ENCODE measurements at regions not wholly inside any gene's neighbourhood (a gene's known extent, or its start where the extent isn't known, plus 50 kb on each side); places are given as distances from the start of the nearest gene placed in this dataset.

DNA sequence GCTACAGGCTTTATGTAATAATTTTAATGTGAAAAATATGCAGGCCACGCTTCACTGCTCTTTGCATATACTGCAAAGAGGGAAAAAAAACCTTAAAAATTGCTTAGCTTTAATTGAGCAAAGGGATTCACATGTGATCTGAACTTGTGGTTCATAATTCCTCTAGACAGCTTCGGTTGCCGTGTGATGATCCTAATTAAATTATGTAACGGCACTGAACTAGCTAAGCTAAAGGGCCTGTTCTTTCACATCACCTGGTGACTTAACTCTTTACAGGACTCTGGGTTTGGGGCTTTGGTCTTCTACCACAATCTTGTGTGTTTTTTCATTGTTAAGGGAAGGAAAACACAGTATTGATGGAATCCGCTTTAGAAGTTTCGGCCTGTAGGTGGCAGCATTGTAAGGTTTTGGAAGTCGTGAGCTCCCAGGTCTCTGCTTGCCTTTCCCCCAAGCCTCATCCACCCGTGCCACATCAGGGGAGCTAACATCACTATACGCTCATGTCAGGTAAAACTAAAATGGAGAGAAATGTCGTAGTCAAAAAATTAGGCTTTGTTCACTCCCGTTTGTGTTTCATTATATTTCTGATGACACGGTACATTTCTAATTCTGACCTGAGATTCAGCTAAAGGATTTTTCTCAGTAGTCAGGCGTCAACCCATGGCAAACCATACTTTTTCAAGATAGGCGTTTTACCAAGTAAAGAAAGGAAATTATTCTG lies 205.6 kb upstream of the DPH6 start:
- Histone ChIP-seq H2BK15ac (ENCODE audit: low read depth, poor library complexity, severe bottlenecking) (no peak overlapping the region), H3K27me3 (ENCODE audit: control insufficient read depth in 1 of 2, insufficient read depth in 1 of 2, low read length in 2 of 2) (no peaks in the 10 kb centered on the region), H3K9me3 (ENCODE audit: control insufficient read depth, low read length) (no peaks in the 10 kb centered on the region), H3K27ac (ENCODE audit: low read length, poor library complexity, severe bottlenecking) (no peak overlapping the region), H3K4me1 (ENCODE audit: control insufficient read depth, insufficient read depth, low read depth, low read length) (no peaks in the 10 kb centered on the region), H3K4me2 (ENCODE audit: low read length, poor library complexity, severe bottlenecking) (no peak overlapping the region), H3K4me3 (ENCODE audit: insufficient read depth in 1 of 2, low read depth in 1 of 2, low read length in 2 of 2) (no peak overlapping the region), H4K91ac (ENCODE audit: low read length) (no peak overlapping the region), H3K79me1 (replicated peaks; ENCODE audit: low read length, poor library complexity, severe bottlenecking) (no peaks in the 10 kb centered on the region), H2BK120ac (ENCODE audit: low read depth, low read length) (no peak overlapping the region), H4K8ac (ENCODE audit: low read length) (peak overlapping the region; percentile 63), H2BK5ac (ENCODE audit: low read depth, low read length, poor library complexity, severe bottlenecking) (no peak overlapping the region), H3K14ac (ENCODE audit: low read length in 2 of 2) (no peak overlapping the region), H2AFZ (ENCODE audit: low read depth, low read length) (peak overlapping the region; percentile 29), H3K23ac (ENCODE audit: low read length in 2 of 2) (no peak overlapping the region), H2BK12ac (ENCODE audit: low read length in 2 of 2) (peak overlapping the region in 1 of 2 experiments; percentile 76), H3K4ac (ENCODE audit: low read depth in 1 of 2, low read length in 2 of 2) (no peak overlapping the region), H3K9ac (ENCODE audit: low read length) (peak overlapping the region; percentile 23), H2AK5ac (ENCODE audit: low read length, severe bottlenecking) (no peak overlapping the region), H3K36me3 (ENCODE audit: control insufficient read depth in 1 of 2, insufficient read depth in 2 of 2, low read depth in 1 of 2, low read length in 2 of 2) (no peaks in the 10 kb centered on the region), H3K18ac (ENCODE audit: low read depth in 1 of 2, low read length in 2 of 2) (no peak overlapping the region)
- peak; percentile 68 for DNase-seq
- 30% methylated on average over 10 of the region's 14 CpGs for WGBS

DNA sequence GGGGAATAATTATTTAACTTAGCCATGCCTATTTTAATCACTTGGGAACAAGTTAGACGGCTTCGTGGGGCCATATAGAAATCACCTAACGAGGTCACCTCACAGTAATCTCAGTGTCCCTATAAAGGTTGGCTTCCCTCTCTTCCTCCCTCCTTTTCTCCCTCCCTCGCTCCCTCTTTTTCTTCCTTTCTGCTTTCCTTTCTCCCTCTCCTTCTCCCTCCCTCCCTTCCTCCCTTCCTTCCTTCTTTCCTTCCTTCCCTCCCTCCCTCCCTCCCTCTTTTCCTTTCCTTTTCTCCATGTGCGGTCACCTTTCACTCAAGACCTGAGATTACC lies 206.1 kb upstream of the DPH6 start:
- H3K9ac ChIP-seq (ENCODE audit: low read length), result peak overlapping the region; percentile 23
- H2BK5ac ChIP-seq (ENCODE audit: low read depth, low read length, poor library complexity, severe bottlenecking), result no peak overlapping the region
- no peaks in the 10 kb centered on the region for H3K36me3 ChIP-seq (ENCODE audit: control insufficient read depth in 1 of 2, insufficient read depth in 2 of 2, low read depth in 1 of 2, low read length in 2 of 2)
- WGBS, result 91% methylated on average over 4 of the region's 5 CpGs
- H3K18ac ChIP-seq (ENCODE audit: low read depth in 1 of 2, low read length in 2 of 2), result peak overlapping the region in 1 of 2 experiments; percentile 40
- H3K4me3 ChIP-seq (ENCODE audit: insufficient read depth in 1 of 2, low read depth in 1 of 2, low read length in 2 of 2), result no peak overlapping the region
- no peak overlapping the region for H3K23ac ChIP-seq (ENCODE audit: low read length in 2 of 2)
- no peak overlapping the region for H2BK15ac ChIP-seq (ENCODE audit: low read depth, poor library complexity, severe bottlenecking)
- no peaks in the 10 kb centered on the region for H3K79me1 ChIP-seq (replicated peaks; ENCODE audit: low read length, poor library complexity, severe bottlenecking)
- H2AK5ac ChIP-seq (ENCODE audit: low read length, severe bottlenecking), result no peak overlapping the region
- H2AFZ ChIP-seq (ENCODE audit: low read depth, low read length), result no peak overlapping the region
- H3K27me3 ChIP-seq (ENCODE audit: control insufficient read depth in 1 of 2, insufficient read depth in 1 of 2, low read length in 2 of 2), result no peaks in the 10 kb centered on the region
- no peak overlapping the region for H3K14ac ChIP-seq (ENCODE audit: low read length in 2 of 2)
- H3K4me2 ChIP-seq (ENCODE audit: low read length, poor library complexity, severe bottlenecking), result no peak overlapping the region
- no peak overlapping the region for H2BK120ac ChIP-seq (ENCODE audit: low read depth, low read length)
- H3K9me3 ChIP-seq (ENCODE audit: control insufficient read depth, low read length), result no peaks in the 10 kb centered on the region
- H2BK12ac ChIP-seq (ENCODE audit: low read length in 2 of 2), result no peak overlapping the region
- no peaks in the 10 kb centered on the region for H3K4me1 ChIP-seq (ENCODE audit: control insufficient read depth, insufficient read depth, low read depth, low read length)
- H3K27ac ChIP-seq (ENCODE audit: low read length, poor library complexity, severe bottlenecking), result no peak overlapping the region
- DNase-seq, result no peak
- H4K91ac ChIP-seq (ENCODE audit: low read length), result no peak overlapping the region
- H3K4ac ChIP-seq (ENCODE audit: low read depth in 1 of 2, low read length in 2 of 2), result peak overlapping the region in 1 of 2 experiments; percentile 49
- H4K8ac ChIP-seq (ENCODE audit: low read length), result no peak overlapping the region

DNA sequence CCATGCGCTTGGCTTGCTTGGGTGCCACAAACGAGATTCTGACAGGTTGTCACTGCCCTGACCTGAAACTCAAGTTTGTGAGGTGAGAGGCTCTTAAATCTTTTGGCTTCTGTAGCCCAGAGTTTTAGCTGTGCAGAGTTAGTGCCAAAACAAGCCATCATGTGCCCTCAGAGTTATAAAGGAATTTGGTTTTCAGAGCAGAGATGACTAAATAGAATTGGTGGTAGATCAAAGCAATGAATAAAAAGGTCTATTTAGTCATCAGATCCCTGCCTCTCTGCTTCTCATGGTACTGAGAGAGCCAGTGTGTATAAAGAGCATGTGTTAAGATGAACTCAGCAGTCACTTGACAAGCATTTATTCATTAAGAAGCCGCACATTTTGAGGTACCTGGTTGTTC lies 207.5 kb upstream of the DPH6 start:
- Histone ChIP-seq H2BK120ac (ENCODE audit: low read depth, low read length) (peak overlapping the region; percentile 11), H3K14ac (ENCODE audit: low read length in 2 of 2) (no peak overlapping the region), H3K4ac (ENCODE audit: low read depth in 1 of 2, low read length in 2 of 2) (no peak overlapping the region), H2BK12ac (ENCODE audit: low read length in 2 of 2) (no peak overlapping the region), H3K9ac (ENCODE audit: low read length) (peak overlapping the region; percentile 6), H3K9me3 (ENCODE audit: control insufficient read depth, low read length) (no peaks in the 10 kb centered on the region), H3K23ac (ENCODE audit: low read length in 2 of 2) (no peak overlapping the region), H3K4me1 (ENCODE audit: control insufficient read depth, insufficient read depth, low read depth, low read length) (no peaks in the 10 kb centered on the region), H3K79me1 (replicated peaks; ENCODE audit: low read length, poor library complexity, severe bottlenecking) (no peaks in the 10 kb centered on the region), H2BK15ac (ENCODE audit: low read depth, poor library complexity, severe bottlenecking) (no peak overlapping the region), H4K91ac (ENCODE audit: low read length) (no peak overlapping the region), H2AK5ac (ENCODE audit: low read length, severe bottlenecking) (no peak overlapping the region), H3K4me2 (ENCODE audit: low read length, poor library complexity, severe bottlenecking) (no peak overlapping the region), H2BK5ac (ENCODE audit: low read depth, low read length, poor library complexity, severe bottlenecking) (no peak overlapping the region), H3K18ac (ENCODE audit: low read depth in 1 of 2, low read length in 2 of 2) (no peak overlapping the region), H2AFZ (ENCODE audit: low read depth, low read length) (no peak overlapping the region), H3K36me3 (ENCODE audit: control insufficient read depth in 1 of 2, insufficient read depth in 2 of 2, low read depth in 1 of 2, low read length in 2 of 2) (no peaks in the 10 kb centered on the region), H3K27ac (ENCODE audit: low read length, poor library complexity, severe bottlenecking) (no peak overlapping the region), H4K8ac (ENCODE audit: low read length) (no peak overlapping the region), H3K27me3 (ENCODE audit: control insufficient read depth in 1 of 2, insufficient read depth in 1 of 2, low read length in 2 of 2) (no peaks in the 10 kb centered on the region), H3K4me3 (ENCODE audit: insufficient read depth in 1 of 2, low read depth in 1 of 2, low read length in 2 of 2) (no peak overlapping the region)
- 92% methylated on average over 2 of the region's 3 CpGs for WGBS
- DNase-seq, result no peak

DNA sequence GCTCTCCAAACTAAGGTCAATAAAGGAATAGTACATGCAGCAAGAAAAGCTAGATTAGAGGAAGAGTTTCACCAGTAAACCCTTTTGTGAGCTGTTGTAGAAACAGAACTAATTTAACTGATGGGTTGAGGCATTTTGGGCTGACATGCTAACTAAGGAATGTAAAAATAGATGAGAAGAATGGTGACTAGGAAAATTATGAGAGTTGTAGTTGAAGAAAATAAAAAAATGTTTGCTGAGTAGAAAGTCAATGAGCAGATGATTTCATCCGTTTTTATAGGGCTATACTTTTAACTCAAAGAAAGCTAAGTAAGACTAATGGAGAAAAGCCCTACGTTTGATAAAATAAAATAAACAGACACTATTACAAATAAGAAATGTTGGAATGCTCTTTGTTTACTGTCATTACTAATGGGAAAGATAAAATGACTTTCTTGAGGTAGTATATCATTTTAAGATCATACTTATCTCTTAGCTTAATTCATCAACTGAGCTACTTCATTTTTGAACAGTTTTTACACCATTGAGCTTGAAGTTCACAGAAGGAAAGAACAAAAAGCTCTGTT lies 209.4 kb upstream of the DPH6 start:
- Histone ChIP-seq H3K14ac (ENCODE audit: low read length in 2 of 2) (no peak overlapping the region), H3K23ac (ENCODE audit: low read length in 2 of 2) (no peak overlapping the region), H2AFZ (ENCODE audit: low read depth, low read length) (no peak overlapping the region), H2BK120ac (ENCODE audit: low read depth, low read length) (no peak overlapping the region), H3K27ac (ENCODE audit: low read length, poor library complexity, severe bottlenecking) (no peak overlapping the region), H3K36me3 (ENCODE audit: control insufficient read depth in 1 of 2, insufficient read depth in 2 of 2, low read depth in 1 of 2, low read length in 2 of 2) (no peaks in the 10 kb centered on the region), H3K4me2 (ENCODE audit: low read length, poor library complexity, severe bottlenecking) (no peak overlapping the region), H3K4me1 (ENCODE audit: control insufficient read depth, insufficient read depth, low read depth, low read length) (no peaks in the 10 kb centered on the region), H3K79me1 (replicated peaks; ENCODE audit: low read length, poor library complexity, severe bottlenecking) (no peaks in the 10 kb centered on the region), H3K4me3 (ENCODE audit: insufficient read depth in 1 of 2, low read depth in 1 of 2, low read length in 2 of 2) (no peak overlapping the region), H4K91ac (ENCODE audit: low read length) (no peak overlapping the region), H3K4ac (ENCODE audit: low read depth in 1 of 2, low read length in 2 of 2) (no peak overlapping the region), H3K18ac (ENCODE audit: low read depth in 1 of 2, low read length in 2 of 2) (no peak overlapping the region), H4K8ac (ENCODE audit: low read length) (no peak overlapping the region), H3K9ac (ENCODE audit: low read length) (no peak overlapping the region), H2BK5ac (ENCODE audit: low read depth, low read length, poor library complexity, severe bottlenecking) (no peak overlapping the region), H2BK12ac (ENCODE audit: low read length in 2 of 2) (no peak overlapping the region), H2AK5ac (ENCODE audit: low read length, severe bottlenecking) (no peak overlapping the region), H2BK15ac (ENCODE audit: low read depth, poor library complexity, severe bottlenecking) (no peak overlapping the region), H3K27me3 (ENCODE audit: control insufficient read depth in 1 of 2, insufficient read depth in 1 of 2, low read length in 2 of 2) (no peaks in the 10 kb centered on the region), H3K9me3 (ENCODE audit: control insufficient read depth, low read length) (no peaks in the 10 kb centered on the region)
- DNase-seq, result peak; percentile 13
- no CpG with 5 or more reads among the region's 2 CpGs for WGBS
